Fibroblast of mammary gland (primary cell): ENCODE measurements at regions not wholly inside any gene's neighbourhood (a gene's known extent, or its start where the extent isn't known, plus 50 kb on each side); places are given as distances from the start of the nearest gene placed in this dataset.

Experiments
- DNase-seq: peaks from one replicate; pipeline ENCODE4 v3.0.0-alpha.2; 2010; ENCODE audit warnings: low read depth
- H3K4me3 ChIP-seq: 2 replicates; pipeline ENCODE4 v1.5.1; 2011; ENCODE audit warnings: low read depth, mild to moderate bottlenecking, low read length, moderate library complexity; ENCODE audit not compliant: control insufficient read depth
- TF ChIP-seq, protein P1 (sequence below): conservative IDR thresholded peaks from 2 replicates; pipeline ENCODE4 v1.5.1; 2011; ENCODE audit warnings: low read depth, low read length, inconsistent platforms; ENCODE audit not compliant: control insufficient read depth, insufficient read depth

DNA sequence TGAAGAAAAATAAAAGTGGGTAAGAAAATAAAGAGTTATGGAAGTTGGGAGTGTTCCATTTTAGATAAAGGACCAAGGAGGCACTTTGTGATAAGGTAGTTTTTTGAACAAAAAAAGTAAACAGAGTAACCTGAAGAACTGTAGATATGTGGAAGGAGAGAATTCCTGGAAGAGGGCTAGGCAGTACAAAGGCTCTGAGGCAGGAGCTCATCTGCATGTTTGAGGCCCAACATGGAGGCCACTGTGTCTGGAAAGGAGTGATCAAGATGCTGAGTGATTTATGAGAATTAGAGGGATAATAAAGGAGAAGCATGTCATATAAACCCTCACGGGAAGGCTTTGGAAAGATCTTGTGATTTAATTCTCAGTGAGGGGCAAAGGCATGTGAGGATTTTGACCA lies 126.5 kb downstream of the DTWD1 start:
- TF ChIP-seq, protein P1, sequence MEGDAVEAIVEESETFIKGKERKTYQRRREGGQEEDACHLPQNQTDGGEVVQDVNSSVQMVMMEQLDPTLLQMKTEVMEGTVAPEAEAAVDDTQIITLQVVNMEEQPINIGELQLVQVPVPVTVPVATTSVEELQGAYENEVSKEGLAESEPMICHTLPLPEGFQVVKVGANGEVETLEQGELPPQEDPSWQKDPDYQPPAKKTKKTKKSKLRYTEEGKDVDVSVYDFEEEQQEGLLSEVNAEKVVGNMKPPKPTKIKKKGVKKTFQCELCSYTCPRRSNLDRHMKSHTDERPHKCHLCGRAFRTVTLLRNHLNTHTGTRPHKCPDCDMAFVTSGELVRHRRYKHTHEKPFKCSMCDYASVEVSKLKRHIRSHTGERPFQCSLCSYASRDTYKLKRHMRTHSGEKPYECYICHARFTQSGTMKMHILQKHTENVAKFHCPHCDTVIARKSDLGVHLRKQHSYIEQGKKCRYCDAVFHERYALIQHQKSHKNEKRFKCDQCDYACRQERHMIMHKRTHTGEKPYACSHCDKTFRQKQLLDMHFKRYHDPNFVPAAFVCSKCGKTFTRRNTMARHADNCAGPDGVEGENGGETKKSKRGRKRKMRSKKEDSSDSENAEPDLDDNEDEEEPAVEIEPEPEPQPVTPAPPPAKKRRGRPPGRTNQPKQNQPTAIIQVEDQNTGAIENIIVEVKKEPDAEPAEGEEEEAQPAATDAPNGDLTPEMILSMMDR: no peak
- DNase-seq: no peak

DNA sequence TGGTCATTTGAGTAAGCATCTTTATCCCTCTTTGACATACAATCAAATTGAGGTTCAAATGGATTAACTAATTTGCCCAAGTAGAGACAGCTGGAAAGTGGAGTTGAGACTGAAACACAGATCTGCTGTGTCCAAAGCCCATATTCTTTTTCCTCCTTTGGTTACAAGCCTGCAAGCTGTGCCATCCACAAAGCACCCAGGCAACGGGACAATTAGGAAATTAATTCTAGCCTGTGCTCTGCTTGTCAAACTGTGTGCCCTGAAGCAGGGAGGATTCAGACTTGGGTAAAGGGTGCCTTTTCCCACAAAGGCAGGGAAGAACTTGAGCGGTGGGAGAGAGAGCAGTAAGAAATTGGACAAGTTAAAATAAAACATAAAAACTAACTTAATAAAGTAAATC lies 127.9 kb downstream of the DTWD1 start:
- no peak for DNase-seq
- TF ChIP-seq, protein P1: no peak
- no peak overlapping the region for H3K4me3 ChIP-seq

More for the DNA sequence above, 126.5 kb downstream of the DTWD1 start:
- no peak overlapping the region for H3K4me3 ChIP-seq

DNA sequence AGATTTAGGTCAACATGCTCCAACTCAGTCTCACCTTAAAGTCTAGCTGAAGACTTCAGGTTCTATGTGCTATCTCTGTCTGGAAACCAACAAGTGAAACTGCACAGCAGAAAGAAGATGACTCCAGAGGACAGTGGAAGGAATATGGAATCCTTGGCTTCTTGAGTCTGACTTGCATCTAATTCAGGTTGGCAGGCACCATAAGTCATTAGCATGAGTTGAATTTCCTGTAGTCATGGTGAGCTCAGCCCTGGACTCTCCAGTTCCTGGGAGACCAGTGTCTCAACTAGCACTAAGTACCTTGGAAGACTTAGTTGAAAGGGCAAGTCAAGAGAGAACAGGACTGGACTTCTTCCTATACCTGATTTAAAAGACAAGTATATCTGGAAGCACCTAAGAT lies 129.7 kb downstream of the DTWD1 start:
- TF ChIP-seq, protein P1: no peak
- peak; percentile 16 for DNase-seq
- no peak overlapping the region for H3K4me3 ChIP-seq

DNA sequence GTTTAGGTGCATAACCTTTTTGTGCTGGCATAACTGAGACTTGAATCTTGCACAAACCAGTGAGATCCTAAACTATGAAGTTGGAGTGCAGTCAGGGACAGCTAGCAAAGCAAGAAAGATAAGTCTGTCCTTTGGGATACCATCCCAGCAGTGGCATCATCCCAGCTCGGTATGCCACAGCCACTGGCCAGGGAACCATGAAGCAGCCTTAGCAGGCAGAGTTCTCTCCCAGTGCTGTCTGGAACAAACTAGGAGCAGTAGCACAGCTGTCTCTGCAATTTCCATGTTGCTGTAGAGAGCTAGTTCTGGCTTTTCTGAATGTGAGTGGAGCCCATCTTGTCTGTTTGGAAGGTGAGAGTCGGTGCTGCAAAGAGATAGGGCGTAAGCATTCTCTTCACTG lies 130.3 kb downstream of the DTWD1 start:
- TF ChIP-seq, protein P1: no peak

DNA sequence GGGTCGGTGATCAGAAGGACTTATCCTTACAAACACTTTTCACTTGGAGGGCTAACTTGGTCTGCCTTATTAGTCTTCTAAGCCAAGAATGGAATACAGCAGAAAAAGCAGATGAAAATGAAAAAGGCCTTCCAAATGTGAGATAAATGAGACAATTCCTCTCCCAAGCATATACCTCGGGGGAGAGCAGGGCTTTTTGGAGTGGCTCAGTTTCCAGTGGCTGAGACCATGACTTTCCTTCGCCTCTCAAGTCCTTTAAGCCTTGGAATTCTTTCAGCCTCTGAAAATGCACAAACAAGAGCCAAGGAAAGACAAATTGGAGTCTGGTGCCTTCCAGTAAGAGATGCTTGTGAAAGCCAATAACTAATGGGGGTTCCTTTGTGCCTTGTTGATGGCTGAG lies 130.9 kb downstream of the DTWD1 start:
- H3K4me3 ChIP-seq: no peak overlapping the region
- TF ChIP-seq, protein P1: no peak
- DNase-seq: no peak

More for the DNA sequence above, 130.3 kb downstream of the DTWD1 start:
- DNase-seq: no peak
- H3K4me3 ChIP-seq: no peak overlapping the region

DNA sequence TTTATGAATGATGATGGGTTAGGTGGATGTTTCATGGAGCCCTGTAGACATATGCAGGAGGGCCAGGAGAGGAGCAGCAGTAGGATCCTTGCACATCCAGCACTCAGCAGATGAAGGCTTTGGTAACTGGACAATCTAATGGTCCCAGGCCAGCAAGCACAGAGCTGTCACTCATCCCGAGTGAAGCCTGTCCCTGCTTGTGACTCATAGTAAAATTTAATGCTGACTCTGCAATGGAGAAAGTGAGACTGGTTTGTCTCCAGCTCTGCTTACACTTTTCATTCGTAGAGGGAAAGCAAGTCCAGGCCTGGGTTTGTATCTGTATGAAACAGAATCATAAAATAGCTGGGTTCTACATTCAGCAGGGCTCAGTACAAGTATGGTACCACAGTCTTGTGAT lies 131.7 kb downstream of the DTWD1 start:
- no peak overlapping the region for H3K4me3 ChIP-seq
- TF ChIP-seq, protein P1: no peak
- no peak for DNase-seq

DNA sequence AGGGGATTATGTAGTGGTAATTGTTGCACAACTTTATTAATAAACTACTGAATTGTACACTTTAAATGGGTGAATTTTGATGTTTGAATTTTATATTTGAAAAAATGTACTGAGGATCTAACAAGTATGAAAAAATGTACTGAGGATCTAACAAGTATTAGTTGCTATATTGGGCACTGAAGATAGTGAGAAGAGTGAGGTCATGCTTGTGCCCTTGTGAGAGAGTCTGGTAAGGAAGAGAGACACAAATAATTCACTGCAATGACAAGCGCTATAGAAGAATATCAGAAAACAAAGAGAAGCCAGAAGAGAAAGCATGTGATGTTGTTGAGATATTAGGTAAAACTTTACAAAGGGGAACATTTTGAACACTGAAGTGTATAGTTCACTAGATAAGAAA lies 137.6 kb downstream of the DTWD1 start:
- H3K4me3 ChIP-seq: no peak overlapping the region
- no peak for DNase-seq
- TF ChIP-seq, protein P1: no peak
